NOMO-1 treated with DMSO at 0.1 percent for 48 hours (cell line): ENCODE measurements at regions not wholly inside any gene's neighbourhood (a gene's known extent, or its start where the extent isn't known, plus 50 kb on each side); places are given as distances from the start of the nearest gene placed in this dataset.

Experiments used
- DNase-seq: peaks from one replicate; lab custom pipeline; 2025; ENCODE audit not compliant: unreplicated experiment; lab: John Stamatoyannopoulos, UW

DNA sequence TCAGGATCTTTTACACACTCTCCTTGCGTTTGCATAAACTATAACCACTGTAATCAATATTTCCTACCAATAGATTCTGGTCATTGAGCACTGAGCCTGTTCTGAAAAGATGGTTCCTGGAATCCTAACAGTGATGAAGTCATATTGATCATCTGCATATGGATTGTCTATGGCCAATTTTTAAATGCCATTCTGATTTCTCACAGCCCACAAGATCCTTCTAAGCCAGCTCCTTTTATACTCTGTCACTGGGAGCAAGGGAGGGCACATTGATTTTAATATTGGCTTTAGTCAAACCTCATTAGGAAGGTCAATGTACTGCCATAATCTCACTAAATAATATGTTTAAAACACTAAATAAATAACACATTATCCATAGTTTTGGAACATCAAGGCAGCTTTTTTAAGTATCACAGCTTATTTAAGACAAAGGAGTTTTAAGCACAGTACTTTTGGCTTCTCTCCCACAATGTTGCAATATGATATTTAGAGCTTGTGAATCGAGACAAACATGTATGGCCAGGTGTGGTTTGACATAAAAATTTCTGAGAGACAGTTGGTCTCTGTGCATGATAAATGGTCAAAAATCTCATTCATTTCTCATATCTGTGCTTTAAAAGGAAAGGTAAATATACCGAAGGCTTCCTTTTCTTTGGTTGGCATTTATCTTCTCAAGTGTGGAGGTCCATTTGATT lies 267.3 kb downstream of the MTX2 start:
- no peak for DNase-seq

DNA sequence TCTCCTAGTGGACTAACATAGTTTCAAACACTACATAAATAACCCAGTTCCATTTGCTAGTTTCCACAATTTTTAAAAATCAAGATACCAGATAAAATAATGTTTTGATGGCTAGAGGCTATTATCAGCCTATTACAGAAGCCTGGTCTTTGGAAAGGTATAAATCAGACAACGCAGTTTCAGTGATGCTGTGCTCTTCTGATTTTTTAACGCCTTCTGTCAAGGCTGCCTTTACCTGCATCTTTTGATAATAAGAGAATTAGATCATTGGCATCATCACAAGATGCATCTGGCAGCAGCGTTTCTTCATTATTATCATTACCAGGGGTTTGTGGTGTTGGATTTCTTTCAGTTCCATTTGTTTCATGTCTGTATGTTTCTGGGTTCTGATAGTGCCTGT lies 268.7 kb downstream of the MTX2 start:
- no peak for DNase-seq

DNA sequence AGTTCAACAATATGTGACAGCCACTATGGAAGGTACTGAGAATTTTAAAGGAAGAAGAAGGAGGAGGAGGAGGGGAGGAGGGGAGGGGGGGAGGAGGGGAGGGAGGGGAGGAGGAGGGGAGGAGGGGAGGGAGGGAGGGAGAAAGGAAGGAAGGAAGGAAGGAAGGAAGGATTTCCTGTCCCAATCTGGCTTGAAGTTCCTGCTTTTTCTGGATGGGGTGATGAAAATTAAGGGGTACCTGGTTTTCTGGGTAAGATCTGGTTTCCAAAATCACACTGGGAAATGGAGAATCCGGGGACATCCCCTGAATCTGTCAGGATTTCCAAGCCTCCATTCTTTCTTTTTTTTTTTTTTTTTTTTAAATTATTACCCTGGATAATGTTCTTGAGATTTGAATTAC lies 271.8 kb downstream of the MTX2 start:
- DNase-seq, result no peak

DNA sequence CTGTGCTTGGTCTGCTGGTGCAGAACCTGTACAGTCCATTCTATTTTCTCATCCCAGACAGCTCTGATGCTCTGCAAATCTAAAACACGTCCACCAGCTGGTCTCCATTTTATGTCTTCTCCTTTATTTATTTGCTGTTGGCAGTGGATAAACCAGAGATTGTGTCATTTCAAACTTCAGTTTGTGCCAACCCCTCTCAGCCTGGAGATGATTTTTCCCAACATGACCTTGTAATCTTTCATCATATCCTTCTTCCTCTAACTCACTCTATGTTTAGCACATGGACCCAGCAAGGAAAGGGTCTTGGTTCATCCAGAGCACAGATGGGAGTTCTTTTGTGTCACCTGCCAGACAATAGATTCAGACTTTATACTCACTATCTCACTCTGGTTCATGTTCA lies 273.2 kb downstream of the MTX2 start:
- no peak for DNase-seq

DNA sequence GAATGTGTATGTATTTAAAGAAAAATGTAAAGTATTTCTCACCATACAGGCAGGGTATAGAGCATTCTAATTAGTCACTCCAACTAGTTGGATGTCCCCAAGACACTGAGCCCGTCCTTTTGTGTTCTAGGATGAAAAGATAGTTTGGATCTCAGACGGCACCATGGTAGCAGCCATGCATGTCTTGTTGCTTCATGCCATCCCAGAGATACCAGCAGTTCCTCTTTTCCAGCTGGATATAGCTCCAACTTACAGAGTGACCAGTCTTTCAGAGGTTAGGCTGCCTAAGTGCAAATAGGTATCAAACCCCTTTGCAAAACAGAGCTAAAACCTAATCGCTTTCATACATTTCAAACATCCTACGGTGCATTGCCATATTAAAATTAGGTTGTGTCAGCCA lies 275.3 kb downstream of the MTX2 start:
- DNase-seq, result no peak

DNA sequence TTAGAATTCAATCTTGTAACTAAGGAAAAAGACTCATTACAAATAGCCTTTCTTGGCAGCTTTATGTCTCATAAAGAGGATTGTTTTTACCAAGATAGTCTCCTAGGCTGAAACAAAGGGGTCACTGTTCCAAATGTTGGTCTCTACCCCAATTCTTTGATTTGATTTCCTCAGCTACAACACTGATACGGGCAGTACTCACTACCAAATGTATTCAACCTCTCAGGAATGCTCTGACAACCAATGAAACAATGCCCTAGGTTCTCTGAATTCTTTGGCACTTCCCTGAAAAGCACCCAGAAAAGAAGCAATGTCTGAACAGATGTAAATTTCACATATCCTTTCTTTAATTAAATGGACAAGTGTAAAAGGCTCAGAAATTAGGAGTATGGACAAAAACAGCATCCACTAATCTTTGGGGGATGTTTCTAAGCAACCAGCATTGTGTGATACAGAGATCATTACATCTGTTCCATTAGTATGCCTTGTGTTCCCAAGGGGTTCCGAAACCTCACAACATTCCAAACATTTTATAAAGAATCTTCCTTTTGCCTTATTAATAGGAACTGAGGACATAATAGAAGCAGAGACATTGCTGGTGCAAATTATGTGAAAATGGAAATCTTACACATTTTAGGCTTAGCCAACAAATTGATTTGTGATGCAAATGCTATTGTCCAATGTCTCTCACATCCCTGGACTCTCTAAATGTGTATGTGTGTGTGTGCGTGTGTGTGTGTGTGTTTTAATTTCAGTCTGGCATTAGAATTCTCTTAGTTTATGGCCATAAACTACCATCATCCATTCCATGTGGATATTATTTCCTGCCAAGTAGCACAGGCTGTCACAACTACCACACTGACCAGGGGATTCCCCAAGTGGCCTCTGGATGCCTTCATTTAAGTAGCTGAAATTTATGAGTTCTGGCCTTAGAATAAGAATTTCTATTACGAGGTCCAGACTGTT lies 276.0 kb downstream of the MTX2 start:
- DNase-seq, result no peak

DNA sequence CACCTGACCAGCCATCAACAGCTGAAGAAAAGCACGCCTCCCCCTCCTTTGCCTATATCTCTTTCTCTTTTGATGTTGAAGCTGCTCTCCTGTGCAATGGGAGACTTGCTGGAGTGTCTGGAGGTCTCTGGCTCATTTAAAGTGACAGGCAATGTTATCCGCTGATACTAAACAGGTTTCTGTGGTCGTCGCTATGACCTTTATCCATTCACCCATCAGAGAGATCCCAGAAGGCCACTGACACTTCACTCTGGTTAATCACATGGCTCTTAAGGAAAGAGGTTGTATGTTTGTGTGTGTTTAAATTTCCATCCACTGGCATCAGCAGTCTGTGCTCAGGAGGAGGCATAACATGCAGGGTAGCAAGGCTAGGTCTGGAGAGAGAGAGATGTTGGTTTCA lies 277.3 kb downstream of the MTX2 start:
- no peak for DNase-seq

DNA sequence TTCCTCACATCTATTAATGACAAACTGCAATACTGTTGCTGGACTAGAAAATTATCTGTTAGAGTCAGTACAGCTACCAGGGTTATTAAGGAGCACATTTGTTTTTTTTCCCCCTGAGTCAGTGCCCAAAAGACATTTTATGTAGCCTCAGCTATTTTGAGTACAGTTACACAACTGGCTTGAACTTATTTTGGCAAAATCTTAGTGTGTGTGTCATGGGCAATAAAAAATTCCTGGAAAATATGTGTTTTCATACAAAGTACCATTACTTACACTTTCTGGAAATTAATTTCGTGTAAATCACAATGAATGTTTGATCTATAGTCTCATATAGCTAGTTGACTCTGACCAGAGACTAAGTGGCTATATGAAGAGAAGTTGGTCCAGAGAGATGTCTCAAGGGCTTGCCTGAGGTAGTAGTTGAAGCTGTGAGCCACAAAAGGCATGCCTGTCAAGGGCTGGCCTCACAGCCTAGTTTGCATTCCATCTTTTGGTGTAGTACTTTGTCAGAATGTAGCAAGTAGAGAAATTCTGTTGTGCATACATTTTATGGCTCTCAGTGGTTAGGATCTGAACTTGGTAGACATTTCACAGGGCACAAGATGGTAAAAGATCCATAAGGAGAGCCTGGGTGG lies 283.4 kb downstream of the MTX2 start:
- no peak for DNase-seq

DNA sequence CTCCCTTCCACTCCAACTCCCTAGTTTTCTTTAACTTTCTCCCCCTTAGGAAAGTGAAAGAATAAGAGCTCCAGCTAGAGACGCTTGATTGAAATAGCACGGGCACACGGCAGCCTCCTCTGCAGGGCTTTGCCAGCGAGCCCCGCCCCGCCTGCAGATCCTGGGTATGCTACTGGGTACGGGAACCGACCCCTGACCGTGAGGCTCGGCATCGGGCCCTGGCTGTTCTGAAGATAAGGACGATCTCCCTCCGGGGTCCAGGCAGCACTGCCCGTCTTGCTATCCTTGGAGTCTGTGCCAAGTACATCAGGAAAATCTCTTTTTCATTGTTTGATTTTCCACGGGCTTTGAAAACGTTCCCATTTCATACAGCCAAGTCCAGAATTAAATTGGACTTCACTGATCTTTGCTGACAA lies 284.5 kb downstream of the MTX2 start:
- peak; percentile 24 for DNase-seq

DNA sequence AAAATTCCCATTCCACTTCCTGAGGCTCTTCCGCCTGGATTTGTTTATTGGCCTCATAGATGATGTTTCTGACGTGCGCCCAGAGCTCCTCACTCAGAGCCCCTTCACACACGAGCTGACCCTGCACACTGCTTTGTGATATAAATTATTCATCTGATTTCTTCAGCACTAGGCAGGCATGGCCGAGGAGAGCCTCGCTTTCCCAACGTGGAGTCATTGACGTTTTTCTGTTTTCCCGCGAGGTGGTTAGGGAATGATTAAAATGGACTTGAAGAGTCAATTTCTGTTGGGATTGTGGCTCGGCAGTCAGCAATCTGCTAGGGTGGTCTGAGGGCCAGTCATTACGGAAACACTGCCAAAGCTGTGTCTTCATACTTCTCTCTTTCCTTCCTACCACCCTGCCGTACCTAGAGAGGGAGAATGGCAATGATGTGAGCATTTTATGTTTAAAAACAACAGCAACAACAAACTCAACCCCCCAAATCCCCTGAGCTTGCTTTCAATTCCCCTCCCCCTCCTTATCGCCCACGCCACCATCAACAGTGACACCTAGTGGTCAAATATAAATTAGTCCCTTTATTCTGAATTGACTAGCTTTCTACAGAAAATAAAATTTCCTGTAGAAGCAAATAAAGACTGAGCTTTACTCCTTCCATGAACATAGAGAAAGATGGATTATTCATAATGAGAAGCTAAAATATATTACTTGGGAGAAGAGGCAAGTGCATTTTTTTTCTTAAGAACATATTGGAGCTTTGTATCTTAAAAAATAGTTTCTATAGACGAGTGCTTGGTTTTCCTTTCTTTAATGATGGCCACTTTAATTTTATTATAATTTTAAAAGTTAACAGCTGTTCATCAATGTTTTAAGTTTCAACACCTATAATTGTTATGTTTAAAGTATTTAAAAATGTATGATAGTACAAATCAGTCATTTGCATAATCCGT lies 285.1 kb downstream of the MTX2 start:
- DNase-seq, result peak; percentile 53

DNA sequence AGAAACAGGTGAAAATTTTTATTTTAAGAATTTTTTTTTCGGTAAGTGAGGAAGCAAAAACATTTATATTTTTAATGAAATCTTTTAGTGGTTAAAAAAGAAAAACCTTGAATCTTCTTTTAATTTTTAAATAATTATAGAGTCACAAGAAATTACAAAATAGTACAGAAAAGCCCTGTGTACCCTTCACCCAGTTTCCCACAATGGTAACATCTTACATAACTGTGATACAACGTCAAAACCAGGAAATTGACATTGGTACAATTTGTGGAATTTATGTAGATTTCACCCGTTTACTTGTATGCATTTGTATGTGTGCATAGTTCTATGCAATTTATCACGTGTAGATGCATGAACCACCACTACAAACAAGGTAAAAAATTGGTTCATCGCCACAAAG lies 285.9 kb downstream of the MTX2 start:
- no peak for DNase-seq

DNA sequence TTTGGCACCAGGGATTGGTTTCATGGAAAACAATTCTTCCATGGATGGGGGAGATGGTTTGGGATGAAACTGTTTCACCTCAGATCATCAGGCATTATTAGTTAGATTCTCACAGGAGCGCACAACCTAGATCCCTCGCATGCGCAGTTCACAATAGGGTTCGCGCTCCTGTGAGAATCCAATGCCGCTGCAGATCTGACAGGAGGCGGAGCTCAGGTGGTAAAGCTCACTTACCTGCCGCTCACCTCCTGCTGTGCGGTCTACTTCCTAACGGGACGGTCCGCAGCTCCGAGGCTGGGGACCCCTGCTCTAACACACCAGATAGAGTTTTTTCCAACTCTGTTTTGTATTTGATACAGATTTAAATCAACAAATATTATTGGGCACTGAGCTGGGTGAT lies 286.5 kb downstream of the MTX2 start:
- DNase-seq, result no peak

DNA sequence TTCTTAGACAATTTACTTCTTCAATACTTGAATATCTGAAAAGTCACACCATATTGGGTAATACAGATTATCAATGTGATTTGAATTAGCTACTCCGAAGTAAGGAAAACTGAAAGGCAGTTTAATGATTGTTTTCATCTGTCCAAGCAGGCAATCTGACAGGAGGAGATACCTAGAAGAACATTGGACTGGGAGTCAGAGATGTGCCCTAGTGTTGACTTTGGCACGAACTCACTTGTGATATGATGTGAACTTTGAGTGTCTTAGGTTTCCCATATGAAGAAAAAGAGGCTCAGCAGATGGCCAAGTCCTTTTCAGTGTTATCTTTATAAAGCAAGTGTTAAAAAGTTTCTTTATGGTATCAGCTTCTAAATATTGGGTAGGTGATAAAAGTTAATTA lies 287.1 kb downstream of the MTX2 start:
- no peak for DNase-seq

DNA sequence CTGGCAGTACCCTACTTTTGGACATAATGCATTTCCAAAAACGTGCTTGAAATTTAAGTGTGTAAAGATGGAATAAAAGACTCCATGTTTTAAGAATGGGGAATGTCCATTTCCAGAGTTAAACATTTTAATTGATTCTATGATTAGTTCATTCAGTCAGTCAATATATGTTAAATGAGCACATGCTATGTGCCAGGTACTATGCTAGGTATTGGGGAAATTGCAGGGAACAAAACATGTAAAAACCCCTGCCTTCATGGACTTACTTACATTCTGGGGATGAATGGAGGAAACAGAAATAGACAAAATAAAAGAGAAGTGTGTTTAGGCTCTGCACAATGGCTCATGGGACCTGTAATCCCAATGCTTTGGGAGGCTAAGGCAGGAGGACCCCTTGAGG lies 288.6 kb downstream of the MTX2 start:
- DNase-seq, result no peak

DNA sequence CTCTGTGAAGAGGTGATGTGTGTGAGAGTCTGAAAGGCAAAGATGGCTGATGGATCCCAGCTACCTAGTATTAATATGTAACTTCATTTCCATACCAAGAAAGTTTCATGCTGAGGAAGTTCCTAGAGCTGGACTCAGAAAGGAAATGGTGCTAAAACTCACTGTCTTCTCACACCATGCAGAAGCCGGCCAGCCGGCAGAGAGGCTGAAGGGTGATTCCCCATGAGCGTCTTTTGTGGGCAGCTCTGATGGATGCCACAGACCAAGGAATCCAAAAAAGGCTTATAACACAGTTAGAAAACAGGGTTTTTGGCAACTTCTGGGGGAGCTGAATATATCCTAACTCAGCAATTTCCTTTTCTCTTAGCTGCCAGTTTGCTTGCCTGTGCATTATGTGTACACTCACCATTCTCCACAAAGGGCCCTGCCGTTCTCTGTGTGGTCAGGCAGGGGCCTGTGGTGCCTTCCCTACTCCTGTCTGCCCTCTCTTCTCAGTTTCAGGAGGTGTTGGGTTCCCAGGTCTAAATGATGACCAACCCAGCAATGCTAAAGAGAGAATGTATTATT lies 289.4 kb downstream of the MTX2 start:
- no peak for DNase-seq

DNA sequence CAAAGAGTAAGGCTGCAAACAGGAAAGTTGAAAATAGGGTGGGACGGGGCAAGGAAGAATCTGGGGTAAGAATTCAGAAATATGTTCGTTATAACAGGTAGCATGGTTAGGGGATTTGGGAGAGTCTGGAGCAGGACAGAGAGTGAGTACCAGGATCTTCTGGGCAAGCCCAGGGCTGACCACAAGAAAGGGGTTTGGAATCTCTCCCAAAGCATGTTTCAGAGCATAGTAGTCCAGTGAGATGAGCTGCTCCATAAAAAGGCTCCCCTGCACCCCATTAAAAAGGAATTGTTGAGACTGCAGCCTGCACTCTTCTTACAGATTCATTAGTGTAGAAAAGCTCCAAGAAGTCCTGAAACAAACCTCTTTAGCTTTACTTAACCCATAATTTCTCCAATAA lies 291.1 kb downstream of the MTX2 start:
- no peak for DNase-seq

DNA sequence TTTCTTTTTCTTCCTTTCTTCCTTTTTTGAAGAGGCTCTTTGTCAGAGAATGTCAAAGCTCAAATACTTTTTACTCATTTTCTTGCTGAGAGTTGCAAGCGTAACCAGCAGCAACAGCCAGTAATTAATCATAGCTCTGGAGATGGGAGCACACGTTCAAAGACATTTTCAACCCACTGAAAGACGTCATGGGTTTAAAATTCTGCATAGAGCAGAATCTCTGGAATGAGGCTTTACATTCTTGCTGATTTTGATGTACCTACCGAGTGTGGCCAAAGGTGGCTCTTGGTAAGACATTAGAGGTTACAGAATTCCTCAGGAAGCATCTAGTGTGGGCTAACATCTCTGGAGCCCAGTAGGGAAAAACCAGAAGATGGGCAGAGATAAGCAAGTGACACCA lies 292.5 kb downstream of the MTX2 start:
- DNase-seq, result no peak

DNA sequence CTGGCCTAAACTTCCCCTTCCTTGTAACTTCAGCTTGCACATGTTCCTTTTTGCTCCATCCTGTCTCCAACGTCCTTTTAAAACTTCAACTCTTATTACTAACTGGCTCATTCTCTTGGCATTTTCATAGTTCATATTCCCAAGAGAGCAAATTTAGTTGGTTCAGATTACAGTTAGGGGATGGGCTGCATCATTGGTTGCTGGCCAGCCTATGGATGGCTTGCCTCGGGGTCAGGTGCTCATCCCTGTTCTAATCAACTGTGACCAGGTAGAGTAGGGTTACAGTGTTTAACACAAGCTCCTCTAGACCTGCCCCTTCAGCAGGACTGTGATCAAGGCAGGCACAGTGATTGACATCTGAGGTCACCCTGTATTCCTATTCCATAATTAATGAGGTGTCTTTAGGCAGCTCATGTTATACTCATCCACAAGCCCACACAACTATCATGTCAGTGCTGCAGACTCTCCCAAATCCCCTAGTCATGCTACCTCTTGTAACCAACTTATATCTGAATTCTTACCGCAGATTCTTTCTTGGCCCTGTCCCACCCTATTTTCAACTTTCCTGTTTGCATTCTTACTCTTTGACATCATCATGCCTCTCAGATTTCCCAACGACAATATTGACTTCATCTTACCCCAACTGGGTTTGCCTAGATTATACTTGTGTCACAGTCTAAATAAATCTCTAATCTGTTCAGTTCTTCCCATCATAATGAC lies 293.3 kb downstream of the MTX2 start:
- no peak for DNase-seq

DNA sequence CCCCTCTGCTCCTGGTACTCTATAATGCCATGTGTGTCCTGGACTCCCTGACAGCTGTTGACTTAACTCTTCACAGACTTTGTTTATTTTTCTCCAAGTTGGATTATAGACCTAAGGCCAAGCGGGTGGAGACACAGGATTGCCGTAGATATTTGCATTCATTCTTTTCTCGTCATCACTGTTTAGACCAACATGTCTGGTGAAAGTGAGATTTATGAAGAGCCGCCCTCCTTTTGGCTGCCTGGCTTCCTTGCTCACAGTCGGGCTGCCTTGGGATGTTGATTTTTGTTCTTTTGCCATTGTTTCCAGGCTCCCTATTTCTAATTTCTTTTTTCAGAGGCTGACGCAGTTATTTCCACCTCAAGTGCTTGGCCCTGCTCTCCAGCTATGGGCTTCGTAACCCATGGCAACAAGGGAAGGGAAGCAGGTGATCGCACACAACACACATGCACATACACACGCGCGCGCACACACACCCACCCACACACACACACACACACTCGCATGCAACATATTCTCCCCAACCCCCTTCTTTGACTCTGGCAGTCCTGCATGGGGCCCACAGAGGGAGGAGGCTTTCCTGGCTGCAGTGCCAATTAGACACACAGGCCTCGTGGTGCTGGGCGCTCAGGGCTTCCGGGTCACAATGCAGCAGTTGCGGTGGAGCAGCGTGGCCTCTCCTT lies 296.5 kb downstream of the MTX2 start:
- no peak for DNase-seq
